Cardiac muscle cell (in vitro differentiated cells and primary cell): ENCODE measurements at regions not wholly inside any gene's neighbourhood (a gene's known extent, or its start where the extent isn't known, plus 50 kb on each side); places are given as distances from the start of the nearest gene placed in this dataset.

Source experiments
- DNase-seq, 2 donors: peaks; one replicate each; pipeline versions ENCODE4 v3.0.0 to v3.0.0-alpha.2; 2010 to 2017; ENCODE audit warnings: low read depth in 1 of 2, low spot score in 1 of 2
- H3K27ac ChIP-seq: fragments of 200-600 bp; sonication (generic); 2 replicates; pipeline ENCODE4 v1.5.1; 2016
- H3K27me3 ChIP-seq: fragments of 200-600 bp; sonication (generic); 2 replicates; pipeline ENCODE4 v1.6.0; 2016; ENCODE audit warnings: control low read depth
- H3K36me3 ChIP-seq: fragments of 200-600 bp; sonication (generic); 2 replicates; pipeline ENCODE4 v1.5.1; 2016; ENCODE audit warnings: control low read depth
- H3K4me1 ChIP-seq: fragments of 200-600 bp; sonication (generic); 2 replicates; pipeline ENCODE4 v1.8.1; 2017; ENCODE audit warnings: low read depth, mild to moderate bottlenecking, mixed run types
- H3K4me3 ChIP-seq: fragments of 200-600 bp; sonication (generic); 2 replicates; pipeline ENCODE4 v1.5.1; 2016; ENCODE audit warnings: mild to moderate bottlenecking
- H3K9me3 ChIP-seq: fragments of 200-600 bp; sonication (generic); 2 replicates; pipeline ENCODE4 v1.5.1; 2017; ENCODE audit warnings: low read depth, mild to moderate bottlenecking, control low read depth
- TF ChIP-seq, protein P1 (sequence below): IDR thresholded peaks from 2 replicates; pipeline ENCODE4 v1.5.1; 2012; ENCODE audit warnings: low read depth, mild to moderate bottlenecking, low read length

DNA sequence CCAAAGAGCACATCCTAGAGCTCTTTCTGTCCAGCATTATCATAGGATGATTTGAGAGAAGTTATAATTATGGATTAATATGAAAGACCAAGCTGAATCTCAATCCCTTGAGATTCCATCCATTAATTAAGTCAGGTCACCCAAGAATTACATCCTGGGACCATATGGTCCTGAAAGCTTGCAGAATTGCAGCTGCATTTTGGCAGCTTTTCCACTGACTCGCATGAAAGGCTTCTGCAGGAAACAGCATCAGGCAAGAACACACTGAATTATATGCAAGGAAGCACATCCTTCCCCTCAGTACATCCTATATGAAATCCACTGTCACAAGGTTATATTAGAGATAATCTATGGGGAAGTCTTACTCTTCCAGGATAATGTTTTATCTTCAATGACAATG is 109.1 kb upstream of the CTNND2 start:
- H3K4me1 ChIP-seq: no peaks in the 10 kb centered on the region
- no peaks in the 10 kb centered on the region for H3K27me3 ChIP-seq
- H3K9me3 ChIP-seq: no peaks in the 10 kb centered on the region
- no peak for DNase-seq
- H3K4me3 ChIP-seq: no peak overlapping the region
- no peak overlapping the region for H3K27ac ChIP-seq
- no peaks in the 10 kb centered on the region for H3K36me3 ChIP-seq
- TF ChIP-seq, protein P1, sequence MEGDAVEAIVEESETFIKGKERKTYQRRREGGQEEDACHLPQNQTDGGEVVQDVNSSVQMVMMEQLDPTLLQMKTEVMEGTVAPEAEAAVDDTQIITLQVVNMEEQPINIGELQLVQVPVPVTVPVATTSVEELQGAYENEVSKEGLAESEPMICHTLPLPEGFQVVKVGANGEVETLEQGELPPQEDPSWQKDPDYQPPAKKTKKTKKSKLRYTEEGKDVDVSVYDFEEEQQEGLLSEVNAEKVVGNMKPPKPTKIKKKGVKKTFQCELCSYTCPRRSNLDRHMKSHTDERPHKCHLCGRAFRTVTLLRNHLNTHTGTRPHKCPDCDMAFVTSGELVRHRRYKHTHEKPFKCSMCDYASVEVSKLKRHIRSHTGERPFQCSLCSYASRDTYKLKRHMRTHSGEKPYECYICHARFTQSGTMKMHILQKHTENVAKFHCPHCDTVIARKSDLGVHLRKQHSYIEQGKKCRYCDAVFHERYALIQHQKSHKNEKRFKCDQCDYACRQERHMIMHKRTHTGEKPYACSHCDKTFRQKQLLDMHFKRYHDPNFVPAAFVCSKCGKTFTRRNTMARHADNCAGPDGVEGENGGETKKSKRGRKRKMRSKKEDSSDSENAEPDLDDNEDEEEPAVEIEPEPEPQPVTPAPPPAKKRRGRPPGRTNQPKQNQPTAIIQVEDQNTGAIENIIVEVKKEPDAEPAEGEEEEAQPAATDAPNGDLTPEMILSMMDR: no peak

DNA sequence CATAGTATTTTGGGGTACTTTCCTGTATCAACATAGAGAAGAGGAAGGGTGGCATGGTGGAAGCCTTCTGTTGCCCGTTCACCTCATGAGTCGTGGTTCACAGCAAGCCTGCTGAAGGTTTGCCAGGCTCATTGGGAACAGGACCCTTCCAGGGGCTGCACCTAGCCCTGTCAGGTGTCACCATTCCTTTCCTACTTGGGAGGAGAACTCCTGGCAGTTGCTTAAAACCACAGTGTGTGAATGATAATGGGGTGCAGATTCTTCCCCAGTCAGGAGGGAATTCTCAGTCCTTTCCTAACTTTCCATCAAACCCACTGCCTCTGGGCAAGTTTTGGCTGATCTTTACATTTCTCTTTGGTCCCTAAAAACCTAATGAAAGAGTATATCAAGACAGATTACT is 99.4 kb upstream of the CTNND2 start:
- Histone ChIP-seq H3K27me3 (no peaks in the 10 kb centered on the region), H3K27ac (no peak overlapping the region), H3K4me3 (no peak overlapping the region), H3K4me1 (no peaks in the 10 kb centered on the region), H3K36me3 (no peaks in the 10 kb centered on the region), H3K9me3 (no peaks in the 10 kb centered on the region)
- TF ChIP-seq, protein P1: no peak
- DNase-seq: no peak

DNA sequence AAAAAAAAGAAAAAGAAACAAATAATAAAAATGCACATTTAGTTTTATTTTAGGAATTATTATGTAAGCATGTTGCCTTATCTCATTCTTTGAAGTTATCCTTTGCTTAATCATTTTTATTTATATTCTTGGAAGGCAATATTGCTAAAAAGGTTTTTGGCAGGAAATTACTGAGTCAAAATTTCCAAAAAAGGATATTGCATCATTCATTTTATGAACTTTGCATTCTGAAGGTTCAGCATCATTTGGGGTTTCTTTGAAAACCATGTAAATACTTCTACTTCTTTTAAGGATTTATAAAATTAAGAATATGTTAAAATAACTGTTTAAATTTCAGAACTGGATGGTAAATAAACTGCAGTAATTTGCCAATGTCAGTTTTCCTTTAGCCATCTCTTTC is 94.2 kb upstream of the CTNND2 start:
- DNase-seq: no peak
- no peaks in the 10 kb centered on the region for H3K4me1 ChIP-seq

DNA sequence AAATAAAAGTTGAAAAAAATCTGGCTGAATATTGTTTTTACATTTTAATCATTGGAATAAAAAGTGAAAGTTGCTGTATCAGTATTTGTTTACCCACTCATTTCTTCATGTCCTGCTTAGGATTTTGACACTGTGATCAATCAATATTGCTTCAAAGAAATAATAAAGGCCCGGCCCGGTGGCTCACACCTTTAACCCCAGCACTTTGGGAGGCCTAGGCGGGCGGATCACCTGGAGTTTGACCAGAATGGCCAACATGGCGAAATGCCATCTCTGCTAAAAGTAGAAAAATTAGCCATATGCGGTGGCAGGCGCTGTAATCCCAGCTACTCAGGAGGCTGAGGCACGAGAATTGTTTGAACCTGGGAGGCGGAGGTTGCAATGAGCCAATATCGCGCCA is 93.7 kb upstream of the CTNND2 start:
- no peaks in the 10 kb centered on the region for H3K36me3 ChIP-seq
- no peak overlapping the region for H3K27ac ChIP-seq
- H3K27me3 ChIP-seq: no peaks in the 10 kb centered on the region
- H3K4me3 ChIP-seq: no peak overlapping the region
- TF ChIP-seq, protein P1: no peak
- H3K4me1 ChIP-seq: no peaks in the 10 kb centered on the region
- no peaks in the 10 kb centered on the region for H3K9me3 ChIP-seq
- DNase-seq: no peak

More for the DNA sequence above, 94.2 kb upstream of the CTNND2 start:
- H3K36me3 ChIP-seq: no peaks in the 10 kb centered on the region
- no peaks in the 10 kb centered on the region for H3K9me3 ChIP-seq
- TF ChIP-seq, protein P1: no peak
- no peaks in the 10 kb centered on the region for H3K27me3 ChIP-seq
- no peak overlapping the region for H3K27ac ChIP-seq
- H3K4me3 ChIP-seq: no peak overlapping the region

DNA sequence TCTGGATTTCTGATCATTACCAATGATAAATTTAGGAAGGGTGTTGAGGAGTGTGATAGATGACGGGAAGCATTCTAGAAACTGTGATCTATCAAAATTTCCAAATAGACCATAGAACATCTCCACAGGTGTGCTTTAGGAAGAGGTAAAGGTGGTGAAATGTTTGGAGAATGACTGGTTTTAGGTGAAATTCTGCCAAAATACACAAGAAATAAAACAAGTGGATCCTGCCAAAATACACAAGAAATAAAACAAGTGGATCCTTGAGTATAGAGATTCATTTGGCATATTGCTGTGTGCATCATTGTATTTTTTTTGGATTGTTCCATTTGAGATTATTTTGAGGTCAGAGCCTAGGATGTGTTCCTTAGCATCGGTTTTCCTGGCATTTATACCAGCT is 88.3 kb upstream of the CTNND2 start:
- Histone ChIP-seq H3K4me1 (no peaks in the 10 kb centered on the region), H3K36me3 (no peaks in the 10 kb centered on the region), H3K27ac (no peak overlapping the region), H3K4me3 (no peak overlapping the region), H3K9me3 (no peaks in the 10 kb centered on the region), H3K27me3 (no peaks in the 10 kb centered on the region)
- no peak for DNase-seq
- TF ChIP-seq, protein P1: no peak

DNA sequence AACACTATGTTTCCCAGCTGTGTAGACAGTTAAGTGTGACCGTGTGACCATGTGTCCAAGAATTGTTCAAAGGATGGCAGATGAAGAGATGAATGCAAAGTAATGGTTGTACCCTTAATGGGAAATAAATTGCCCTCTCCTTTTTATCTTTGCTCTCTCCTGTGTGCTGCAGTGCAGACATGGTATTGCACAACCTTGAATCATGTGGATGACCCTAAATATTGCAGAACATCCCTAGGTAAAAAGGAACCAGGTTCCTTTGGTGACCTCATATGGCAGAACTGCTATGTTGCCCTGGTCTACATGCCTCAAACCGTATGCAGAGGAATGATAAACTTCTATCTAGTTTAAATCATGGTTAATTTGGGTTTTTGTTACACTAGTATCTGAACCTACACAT is 81.7 kb upstream of the CTNND2 start:
- Histone ChIP-seq H3K9me3 (no peaks in the 10 kb centered on the region), H3K27me3 (no peaks in the 10 kb centered on the region), H3K4me1 (no peaks in the 10 kb centered on the region), H3K27ac (no peak overlapping the region), H3K4me3 (no peak overlapping the region), H3K36me3 (no peaks in the 10 kb centered on the region)
- TF ChIP-seq, protein P1: no peak
- DNase-seq: no peak
